ENCODE measurements at regions not wholly inside any gene's neighbourhood (a gene's known extent, or its start where the extent isn't known, plus 50 kb on each side); places are given as distances from the start of the nearest gene placed in this dataset.

DNA sequence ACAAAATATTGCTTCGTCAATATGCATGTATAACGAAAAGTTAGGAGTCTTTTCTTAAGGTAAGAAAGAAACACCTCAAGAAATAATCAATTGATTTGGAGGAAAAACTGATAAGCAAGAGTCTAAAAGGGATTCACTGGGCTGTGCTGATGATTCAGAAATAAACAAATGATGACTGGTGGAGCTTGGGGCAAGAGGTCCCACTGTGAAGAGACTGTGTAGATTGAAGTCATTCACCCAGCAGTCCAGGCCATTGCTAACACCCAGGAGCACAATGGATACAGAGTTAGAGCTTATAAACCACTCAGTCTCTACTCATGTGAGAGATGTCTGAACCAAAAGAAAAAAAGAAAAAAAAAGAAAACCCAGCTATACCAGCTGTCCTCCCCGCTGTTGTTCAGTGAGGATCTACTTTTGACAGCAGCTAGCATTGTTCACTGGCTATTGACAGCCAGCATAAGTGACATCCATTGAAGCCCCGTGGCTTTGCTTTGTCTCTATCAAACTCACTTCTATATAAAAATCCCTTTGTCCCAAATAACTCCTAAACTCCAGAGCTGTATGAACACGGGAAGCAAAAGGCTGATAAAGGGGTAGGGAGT lies 255.5 kb downstream of the KCTD12 start:
- TF ChIP-seq, protein P1, sequence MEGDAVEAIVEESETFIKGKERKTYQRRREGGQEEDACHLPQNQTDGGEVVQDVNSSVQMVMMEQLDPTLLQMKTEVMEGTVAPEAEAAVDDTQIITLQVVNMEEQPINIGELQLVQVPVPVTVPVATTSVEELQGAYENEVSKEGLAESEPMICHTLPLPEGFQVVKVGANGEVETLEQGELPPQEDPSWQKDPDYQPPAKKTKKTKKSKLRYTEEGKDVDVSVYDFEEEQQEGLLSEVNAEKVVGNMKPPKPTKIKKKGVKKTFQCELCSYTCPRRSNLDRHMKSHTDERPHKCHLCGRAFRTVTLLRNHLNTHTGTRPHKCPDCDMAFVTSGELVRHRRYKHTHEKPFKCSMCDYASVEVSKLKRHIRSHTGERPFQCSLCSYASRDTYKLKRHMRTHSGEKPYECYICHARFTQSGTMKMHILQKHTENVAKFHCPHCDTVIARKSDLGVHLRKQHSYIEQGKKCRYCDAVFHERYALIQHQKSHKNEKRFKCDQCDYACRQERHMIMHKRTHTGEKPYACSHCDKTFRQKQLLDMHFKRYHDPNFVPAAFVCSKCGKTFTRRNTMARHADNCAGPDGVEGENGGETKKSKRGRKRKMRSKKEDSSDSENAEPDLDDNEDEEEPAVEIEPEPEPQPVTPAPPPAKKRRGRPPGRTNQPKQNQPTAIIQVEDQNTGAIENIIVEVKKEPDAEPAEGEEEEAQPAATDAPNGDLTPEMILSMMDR (IDR thresholded peaks at IDR 0.05): no peak
- TF ChIP-seq TCF7L2 (IDR thresholded peaks at IDR 0.05; ENCODE audit: low read depth, low read length): no peak
- TF ChIP-seq, protein P2, sequence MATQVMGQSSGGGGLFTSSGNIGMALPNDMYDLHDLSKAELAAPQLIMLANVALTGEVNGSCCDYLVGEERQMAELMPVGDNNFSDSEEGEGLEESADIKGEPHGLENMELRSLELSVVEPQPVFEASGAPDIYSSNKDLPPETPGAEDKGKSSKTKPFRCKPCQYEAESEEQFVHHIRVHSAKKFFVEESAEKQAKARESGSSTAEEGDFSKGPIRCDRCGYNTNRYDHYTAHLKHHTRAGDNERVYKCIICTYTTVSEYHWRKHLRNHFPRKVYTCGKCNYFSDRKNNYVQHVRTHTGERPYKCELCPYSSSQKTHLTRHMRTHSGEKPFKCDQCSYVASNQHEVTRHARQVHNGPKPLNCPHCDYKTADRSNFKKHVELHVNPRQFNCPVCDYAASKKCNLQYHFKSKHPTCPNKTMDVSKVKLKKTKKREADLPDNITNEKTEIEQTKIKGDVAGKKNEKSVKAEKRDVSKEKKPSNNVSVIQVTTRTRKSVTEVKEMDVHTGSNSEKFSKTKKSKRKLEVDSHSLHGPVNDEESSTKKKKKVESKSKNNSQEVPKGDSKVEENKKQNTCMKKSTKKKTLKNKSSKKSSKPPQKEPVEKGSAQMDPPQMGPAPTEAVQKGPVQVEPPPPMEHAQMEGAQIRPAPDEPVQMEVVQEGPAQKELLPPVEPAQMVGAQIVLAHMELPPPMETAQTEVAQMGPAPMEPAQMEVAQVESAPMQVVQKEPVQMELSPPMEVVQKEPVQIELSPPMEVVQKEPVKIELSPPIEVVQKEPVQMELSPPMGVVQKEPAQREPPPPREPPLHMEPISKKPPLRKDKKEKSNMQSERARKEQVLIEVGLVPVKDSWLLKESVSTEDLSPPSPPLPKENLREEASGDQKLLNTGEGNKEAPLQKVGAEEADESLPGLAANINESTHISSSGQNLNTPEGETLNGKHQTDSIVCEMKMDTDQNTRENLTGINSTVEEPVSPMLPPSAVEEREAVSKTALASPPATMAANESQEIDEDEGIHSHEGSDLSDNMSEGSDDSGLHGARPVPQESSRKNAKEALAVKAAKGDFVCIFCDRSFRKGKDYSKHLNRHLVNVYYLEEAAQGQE (IDR thresholded peaks at IDR 0.05; ENCODE audit: insufficient read depth in 1 of 2, low read depth in 2 of 2, low read length in 1 of 2): no peak

Measured in Panc1 (cell line).